Smooth muscle cell (in vitro differentiated cells): ENCODE measurements at regions not wholly inside any gene's neighbourhood (a gene's known extent, or its start where the extent isn't known, plus 50 kb on each side); places are given as distances from the start of the nearest gene placed in this dataset.

Source experiments
- DNase-seq: peaks from one replicate; lab custom pipeline; 2025; ENCODE audit not compliant: unreplicated experiment; lab: John Stamatoyannopoulos, UW
- H2AFZ ChIP-seq: fragments of 200-600 bp; sonication (generic); 2 replicates; pipeline ENCODE4 v1.6.0; 2016; ENCODE audit warnings: antibody characterized with exemption, low read depth, mild to moderate bottlenecking
- H3F3A ChIP-seq: fragments of 200-600 bp; sonication (generic); 2 replicates; pipeline ENCODE4 v1.6.0; 2017; ENCODE audit warnings: antibody characterized with exemption, low read depth
- H3K27ac ChIP-seq: fragments of 200-600 bp; sonication (generic); 2 replicates; pipeline ENCODE4 v1.5.1; 2016; ENCODE audit warnings: low read depth, mild to moderate bottlenecking
- H3K27me3 ChIP-seq: fragments of 200-600 bp; sonication (generic); 2 replicates; pipeline ENCODE4 v1.6.1; 2016; ENCODE audit warnings: low read depth, mild to moderate bottlenecking
- H3K36me3 ChIP-seq: fragments of 200-600 bp; sonication (generic); 2 replicates; pipeline ENCODE4 v1.5.1; 2016; ENCODE audit warnings: low read depth
- H3K4me1 ChIP-seq: fragments of 200-600 bp; sonication (generic); 2 replicates; pipeline ENCODE4 v1.5.1; 2016; ENCODE audit warnings: low read depth
- H3K4me2 ChIP-seq: fragments of 200-600 bp; sonication (generic); 2 replicates; pipeline ENCODE4 v1.6.0; 2016; ENCODE audit warnings: mild to moderate bottlenecking
- H3K4me3 ChIP-seq: fragments of 200-600 bp; sonication (generic); 2 replicates; pipeline ENCODE4 v1.5.1; 2016; ENCODE audit warnings: mild to moderate bottlenecking
- H3K79me2 ChIP-seq: fragments of 200-600 bp; sonication (generic); 2 replicates; pipeline ENCODE4 v1.6.0; 2016; ENCODE audit warnings: low read depth, mild to moderate bottlenecking
- H3K9ac ChIP-seq: fragments of 200-600 bp; sonication (generic); 2 replicates; pipeline ENCODE4 v1.6.0; 2016; ENCODE audit warnings: low read depth
- H3K9me3 ChIP-seq: fragments of 200-600 bp; sonication (generic); replicated peaks from 2 replicates; pipeline ENCODE4 v1.5.1; 2016; ENCODE audit warnings: low read depth
- H4K20me1 ChIP-seq: fragments of 200-600 bp; sonication (generic); 2 replicates; pipeline ENCODE4 v1.6.0; 2016; ENCODE audit warnings: low read depth
- WGBS: methylation state at CpG from one replicate; pipeline ENCODE4 v1.1.7; 2016; ENCODE audit warnings: low lambda C conversion rate; 5-methylcytosine and 5-hydroxymethylcytosine counted together
- TF ChIP-seq, protein P1 (sequence below): fragments of 200-600 bp; sonication (generic); IDR thresholded peaks from 2 replicates; pipeline ENCODE4 v1.5.1; 2017; ENCODE audit warnings: borderline replicate concordance, mild to moderate bottlenecking, antibody characterized with exemption; ENCODE audit not compliant: insufficient read depth, poor library complexity, severe bottlenecking

DNA sequence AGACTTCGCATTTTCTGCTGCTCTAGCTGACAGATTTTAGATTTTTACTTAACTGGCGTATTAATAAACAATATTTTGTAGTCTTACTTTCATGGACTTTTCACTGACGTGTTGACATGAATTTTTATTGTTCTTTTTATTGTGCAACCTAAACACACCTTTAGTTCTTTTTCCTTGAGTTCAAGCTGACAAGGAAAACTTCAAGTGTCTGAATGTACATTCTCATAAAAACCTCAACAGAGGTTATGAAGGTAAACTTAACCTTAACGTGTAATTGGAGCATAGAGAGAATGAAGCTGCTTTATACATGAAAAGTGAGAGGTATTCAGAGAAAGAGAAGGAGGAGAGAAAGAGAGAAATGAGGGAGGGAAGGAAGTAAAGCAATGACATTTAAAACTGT is 364.3 kb upstream of the CT83 start:
- Histone ChIP-seq H3K79me2 (no peaks in the 10 kb centered on the region), H3K4me2 (no peak overlapping the region)
- 68% methylated on average over 4 of the region's 4 CpGs for WGBS

DNA sequence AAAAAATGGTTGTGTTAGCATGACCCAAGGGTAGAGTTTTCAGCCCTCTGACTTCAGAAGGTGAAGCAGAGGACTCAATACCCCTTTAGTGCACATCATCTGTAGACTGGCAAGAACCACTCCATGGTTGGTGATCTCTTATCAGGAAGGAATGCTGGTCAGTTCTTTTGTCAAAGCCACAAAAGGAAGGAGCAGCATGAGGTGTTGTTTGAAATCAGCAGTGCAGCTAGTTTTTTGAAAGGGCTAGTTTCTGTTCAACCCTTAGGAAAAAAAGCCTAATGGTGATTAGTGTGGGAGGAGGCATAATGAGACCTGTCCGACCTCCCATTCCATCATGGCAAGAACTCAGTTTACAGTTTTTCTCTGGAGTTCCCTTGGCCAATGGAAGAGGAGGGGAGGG is 362.0 kb upstream of the CT83 start:
- Histone ChIP-seq H3K9ac (no peak overlapping the region), H3K4me3 (no peak overlapping the region), H3K27ac (no peak overlapping the region), H4K20me1 (no peaks in the 10 kb centered on the region), H3F3A (no peaks in the 10 kb centered on the region), H3K36me3 (no peaks in the 10 kb centered on the region), H2AFZ (no peak overlapping the region), H3K9me3 (no peaks in the 10 kb centered on the region), H3K79me2 (no peaks in the 10 kb centered on the region), H3K27me3 (no peaks in the 10 kb centered on the region), H3K4me1 (no peaks in the 10 kb centered on the region), H3K4me2 (no peak overlapping the region)
- TF ChIP-seq, protein P1, sequence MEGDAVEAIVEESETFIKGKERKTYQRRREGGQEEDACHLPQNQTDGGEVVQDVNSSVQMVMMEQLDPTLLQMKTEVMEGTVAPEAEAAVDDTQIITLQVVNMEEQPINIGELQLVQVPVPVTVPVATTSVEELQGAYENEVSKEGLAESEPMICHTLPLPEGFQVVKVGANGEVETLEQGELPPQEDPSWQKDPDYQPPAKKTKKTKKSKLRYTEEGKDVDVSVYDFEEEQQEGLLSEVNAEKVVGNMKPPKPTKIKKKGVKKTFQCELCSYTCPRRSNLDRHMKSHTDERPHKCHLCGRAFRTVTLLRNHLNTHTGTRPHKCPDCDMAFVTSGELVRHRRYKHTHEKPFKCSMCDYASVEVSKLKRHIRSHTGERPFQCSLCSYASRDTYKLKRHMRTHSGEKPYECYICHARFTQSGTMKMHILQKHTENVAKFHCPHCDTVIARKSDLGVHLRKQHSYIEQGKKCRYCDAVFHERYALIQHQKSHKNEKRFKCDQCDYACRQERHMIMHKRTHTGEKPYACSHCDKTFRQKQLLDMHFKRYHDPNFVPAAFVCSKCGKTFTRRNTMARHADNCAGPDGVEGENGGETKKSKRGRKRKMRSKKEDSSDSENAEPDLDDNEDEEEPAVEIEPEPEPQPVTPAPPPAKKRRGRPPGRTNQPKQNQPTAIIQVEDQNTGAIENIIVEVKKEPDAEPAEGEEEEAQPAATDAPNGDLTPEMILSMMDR, result no peak
- no peak for DNase-seq
- WGBS, result 58% methylated on average over 1 of the region's 1 CpG

More for the DNA sequence above, 364.3 kb upstream of the CT83 start:
- no peaks in the 10 kb centered on the region for H3K36me3 ChIP-seq
- H3K27ac ChIP-seq, result no peak overlapping the region
- H3K4me3 ChIP-seq, result no peak overlapping the region
- no peak for DNase-seq
- no peaks in the 10 kb centered on the region for H3K4me1 ChIP-seq
- no peak overlapping the region for H2AFZ ChIP-seq
- H3K27me3 ChIP-seq, result no peaks in the 10 kb centered on the region
- H4K20me1 ChIP-seq, result no peaks in the 10 kb centered on the region
- TF ChIP-seq, protein P1, result no peak
- H3K9ac ChIP-seq, result no peak overlapping the region
- no peaks in the 10 kb centered on the region for H3F3A ChIP-seq
- no peaks in the 10 kb centered on the region for H3K9me3 ChIP-seq

DNA sequence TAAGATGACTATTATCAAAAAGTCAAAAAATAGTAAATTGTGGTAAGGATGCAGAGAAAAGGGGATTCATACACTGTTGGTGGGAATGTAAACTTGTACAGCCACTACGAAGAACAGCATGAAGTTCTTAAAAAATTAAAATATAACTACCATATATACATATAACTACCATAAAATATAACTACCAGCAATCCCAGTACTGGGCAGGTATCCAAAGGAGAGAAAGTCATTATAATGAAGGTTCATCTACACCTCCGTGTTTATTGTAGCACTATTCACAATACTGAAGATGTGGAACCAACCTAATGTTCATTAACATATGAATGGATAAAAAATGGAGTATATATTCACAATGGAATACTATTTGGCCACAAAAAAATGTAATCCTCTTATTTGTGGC is 360.9 kb upstream of the CT83 start:
- 67% methylated on average over 2 of the region's 2 CpGs for WGBS
- no peak for DNase-seq
- no peak overlapping the region for H3K9ac ChIP-seq
- TF ChIP-seq, protein P1, result no peak
- no peaks in the 10 kb centered on the region for H3F3A ChIP-seq
- no peak overlapping the region for H3K4me2 ChIP-seq
- H4K20me1 ChIP-seq, result no peaks in the 10 kb centered on the region
- H3K4me1 ChIP-seq, result no peaks in the 10 kb centered on the region
- no peak overlapping the region for H3K4me3 ChIP-seq
- H3K36me3 ChIP-seq, result no peaks in the 10 kb centered on the region
- H3K27me3 ChIP-seq, result peaks cover 3% of the 10 kb centered on the region
- H3K79me2 ChIP-seq, result no peaks in the 10 kb centered on the region
- H2AFZ ChIP-seq, result no peak overlapping the region
- H3K27ac ChIP-seq, result no peak overlapping the region
- no peaks in the 10 kb centered on the region for H3K9me3 ChIP-seq

DNA sequence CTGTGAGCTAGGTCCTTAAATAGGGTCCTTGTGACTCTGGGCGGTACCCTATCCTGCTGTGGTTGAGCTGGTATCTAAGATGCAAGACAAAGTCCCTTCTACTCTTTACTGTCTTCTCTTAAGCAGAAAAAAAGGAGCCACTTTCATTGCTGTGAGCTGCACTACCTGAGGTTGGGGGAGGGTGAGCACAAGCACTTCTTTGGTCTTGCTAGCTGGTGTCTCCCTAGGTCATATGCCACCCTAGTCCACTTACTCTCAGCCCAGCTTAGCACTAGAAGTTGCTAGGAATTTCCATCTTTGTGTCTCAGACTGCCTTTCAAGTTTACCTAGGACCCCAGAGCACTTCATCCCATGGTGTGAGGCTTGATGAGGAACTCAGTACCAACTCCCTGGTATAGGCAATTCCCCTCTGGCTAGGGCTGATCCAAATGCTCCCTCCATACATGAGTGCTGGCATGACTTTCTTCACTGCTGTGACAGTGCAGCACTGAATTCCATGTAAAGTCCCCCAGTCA is 343.6 kb upstream of the CT83 start:
- TF ChIP-seq, protein P1, result no peak
- H3K4me3 ChIP-seq, result no peak overlapping the region

More for the DNA sequence above, 343.6 kb upstream of the CT83 start:
- Histone ChIP-seq H3K9ac (no peak overlapping the region), H3K36me3 (no peaks in the 10 kb centered on the region), H4K20me1 (no peaks in the 10 kb centered on the region), H3K4me2 (no peak overlapping the region), H3K9me3 (no peaks in the 10 kb centered on the region), H3K4me1 (no peaks in the 10 kb centered on the region), H3K27me3 (no peaks in the 10 kb centered on the region), H3K27ac (no peak overlapping the region), H3F3A (no peaks in the 10 kb centered on the region), H3K79me2 (no peaks in the 10 kb centered on the region), H2AFZ (no peak overlapping the region)
- 86% methylated on average over 1 of the region's 1 CpG for WGBS
- DNase-seq, result no peak
